ENCODE measurements at regions not wholly inside any gene's neighbourhood (a gene's known extent, or its start where the extent isn't known, plus 50 kb on each side); places are given as distances from the start of the nearest gene placed in this dataset.

- DNase-seq, result no peak
Measured at GRCh38 chr9:17894501-17895160, 315.8 kb downstream of the SH3GL2 start.

- no peak for DNase-seq
Measured at GRCh38 chr9:17900606-17901005, 321.7 kb downstream of the SH3GL2 start.

GRCh38 chr9:17905366-17905765 lies 326.5 kb downstream of the SH3GL2 start:
- no peak for DNase-seq

- no peak for DNase-seq
Measured at GRCh38 chr9:17905781-17906175, 326.9 kb downstream of the SH3GL2 start.

GRCh38 chr9:17906176-17906840 lies 327.4 kb downstream of the SH3GL2 start:
- DNase-seq, result no peak

GRCh38 chr9:17906841-17907778 lies 328.2 kb downstream of the SH3GL2 start:
- DNase-seq, result no peak

GRCh38 chr9:17907779-17908508 lies 329.1 kb downstream of the SH3GL2 start:
- DNase-seq, result no peak

- DNase-seq, result no peak
Measured at GRCh38 chr9:17926246-17926645, 347.4 kb downstream of the SH3GL2 start.

- no peak for DNase-seq
Measured at GRCh38 chr9:17927616-17928015, 348.8 kb downstream of the SH3GL2 start.

GRCh38 chr9:17928228-17928627 lies 349.4 kb downstream of the SH3GL2 start:
- DNase-seq, result no peak

- no peak for DNase-seq
Measured at GRCh38 chr9:17928768-17929167, 349.9 kb downstream of the SH3GL2 start.

GRCh38 chr9:17929506-17929905 lies 350.6 kb downstream of the SH3GL2 start:
- no peak for DNase-seq

GRCh38 chr9:17930071-17930470 lies 351.2 kb downstream of the SH3GL2 start:
- DNase-seq, result no peak

GRCh38 chr9:17936365-17936764 lies 357.5 kb downstream of the SH3GL2 start:
- no peak for DNase-seq

GRCh38 chr9:17938035-17938655 lies 359.3 kb downstream of the SH3GL2 start:
- DNase-seq, result no peak

- no peak for DNase-seq
Measured at GRCh38 chr9:17942498-17942897, 363.6 kb downstream of the SH3GL2 start.

GRCh38 chr9:17955409-17955808 lies 376.5 kb downstream of the SH3GL2 start:
- no peak for DNase-seq

- DNase-seq, result no peak
Measured at GRCh38 chr9:17958363-17958762, 379.5 kb downstream of the SH3GL2 start.

GRCh38 chr9:17962747-17963146 lies 383.9 kb downstream of the SH3GL2 start:
- DNase-seq, result no peak

- DNase-seq, result no peak
Measured at GRCh38 chr9:17963498-17963897, 384.6 kb downstream of the SH3GL2 start.

GRCh38 chr9:17967731-17968130 lies 388.9 kb downstream of the SH3GL2 start:
- DNase-seq, result no peak

- no peak for DNase-seq
Measured at GRCh38 chr9:17969232-17969631, 390.4 kb downstream of the SH3GL2 start.

GRCh38 chr9:17970277-17970676 lies 391.4 kb downstream of the SH3GL2 start:
- no peak for DNase-seq
